GM21390 (cell line): ENCODE measurements at regions not wholly inside any gene's neighbourhood (a gene's known extent, or its start where the extent isn't known, plus 50 kb on each side); places are given as distances from the start of the nearest gene placed in this dataset.

Experiments
- ATAC-seq: cut with Tn5 transposase; IDR thresholded peaks from one replicate; pipeline ENCODE4 v1.9.1; 2021; ENCODE audit not compliant: unreplicated experiment

DNA sequence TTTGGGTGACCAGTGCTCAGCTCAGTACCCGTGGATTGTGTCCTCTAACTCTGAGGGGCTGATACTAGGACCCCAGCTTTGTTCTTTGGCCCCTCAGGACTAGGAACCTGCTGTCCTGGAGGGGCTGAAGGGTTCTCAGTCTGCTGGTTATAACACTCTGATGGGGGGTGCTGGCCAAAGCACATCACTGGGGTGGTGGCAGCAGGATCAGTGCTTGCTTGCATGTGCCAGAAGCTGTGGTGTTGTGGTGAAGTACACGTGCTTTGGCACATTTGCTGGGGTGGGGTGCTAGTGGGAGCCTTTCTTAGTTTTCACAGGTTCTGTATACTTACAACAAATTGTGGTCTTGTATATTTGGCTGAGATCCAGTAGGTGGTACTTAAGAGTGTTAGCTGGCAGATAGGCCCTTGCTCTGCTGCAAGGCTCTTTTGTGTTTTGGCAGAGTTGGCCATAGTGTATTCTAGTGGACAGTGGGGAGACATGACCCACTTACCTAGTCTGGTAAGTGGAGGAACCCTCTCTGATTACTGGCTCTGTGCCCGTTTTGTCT is 344.3 kb downstream of the EDEM1 start:
- ATAC-seq: no peak

DNA sequence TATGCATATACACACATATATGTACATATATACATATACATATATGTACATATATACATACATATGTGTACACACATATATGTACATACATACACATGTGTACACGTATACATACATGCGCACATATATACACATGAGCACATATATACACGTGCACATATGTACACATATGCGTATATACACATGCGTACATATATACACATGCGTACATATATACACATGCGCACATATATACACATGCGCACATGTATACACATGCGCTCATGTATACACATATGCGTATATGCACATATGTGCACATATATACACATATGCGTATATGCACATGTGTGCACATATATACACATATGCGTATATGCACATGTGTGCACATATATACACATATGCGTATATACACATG is 353.0 kb downstream of the EDEM1 start:
- no peak for ATAC-seq

DNA sequence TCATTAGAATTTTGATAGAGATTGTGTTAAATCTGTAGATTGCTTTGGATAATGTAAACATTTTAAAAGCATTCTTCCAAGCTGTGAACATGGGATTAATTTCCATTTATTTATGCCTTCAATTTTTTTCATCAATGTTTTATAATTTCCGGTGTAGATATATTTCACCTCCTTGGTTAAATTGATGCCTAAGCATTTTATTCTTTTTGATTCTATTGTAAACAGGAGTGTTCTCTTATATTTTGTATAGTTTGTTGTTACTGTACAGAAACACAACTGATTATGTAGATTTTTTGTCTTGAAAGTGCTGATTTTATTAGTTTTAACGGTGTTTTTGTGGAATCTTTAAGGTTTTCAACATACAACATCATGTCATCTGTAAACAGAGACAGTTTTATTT is 355.0 kb downstream of the EDEM1 start:
- no peak for ATAC-seq

DNA sequence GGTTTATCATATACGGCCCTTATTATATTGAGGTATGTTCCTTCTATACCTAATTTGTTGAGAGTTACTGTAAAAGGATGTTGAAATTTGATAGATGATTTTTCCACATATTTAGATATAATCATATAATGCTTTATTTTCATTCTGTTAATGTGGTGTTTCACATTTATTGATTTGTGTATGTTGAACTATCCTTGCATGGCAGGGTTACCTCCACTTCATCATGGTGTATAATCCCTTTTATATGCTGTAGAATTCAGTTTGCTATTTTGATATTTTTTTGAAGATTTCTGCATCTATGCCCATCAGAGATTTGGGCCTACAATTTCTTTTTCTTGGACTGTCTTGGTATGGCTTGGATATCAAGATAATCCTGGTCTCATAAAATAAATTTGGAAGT is 355.5 kb downstream of the EDEM1 start:
- ATAC-seq: no peak

GRCh38 chr3:5545719-5546118 is 358.2 kb downstream of the EDEM1 start:
- ATAC-seq: no peak

DNA sequence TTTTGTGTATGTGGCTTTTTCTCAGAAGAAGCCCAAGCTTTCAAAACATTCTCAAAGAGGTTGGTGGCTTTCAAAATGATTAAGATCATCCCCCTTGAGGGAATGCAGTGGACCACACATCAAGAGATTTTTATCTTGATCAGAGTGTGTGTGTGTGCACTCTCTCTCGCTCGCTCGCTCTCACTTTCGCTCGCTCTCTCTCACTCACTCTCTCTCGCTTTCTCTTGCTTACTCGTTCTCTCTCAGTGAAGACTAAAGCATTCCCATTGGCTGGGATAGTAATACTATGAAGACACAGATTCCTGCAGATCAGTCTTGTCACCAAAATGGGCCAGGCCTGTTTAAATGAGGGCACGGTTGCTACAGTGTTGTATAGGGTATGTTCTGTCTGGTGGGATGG is 365.7 kb downstream of the EDEM1 start:
- ATAC-seq: no peak

- ATAC-seq: no peak
These were observed 366.8 kb downstream of the EDEM1 start for GRCh38 chr3:5554245-5554747.

DNA sequence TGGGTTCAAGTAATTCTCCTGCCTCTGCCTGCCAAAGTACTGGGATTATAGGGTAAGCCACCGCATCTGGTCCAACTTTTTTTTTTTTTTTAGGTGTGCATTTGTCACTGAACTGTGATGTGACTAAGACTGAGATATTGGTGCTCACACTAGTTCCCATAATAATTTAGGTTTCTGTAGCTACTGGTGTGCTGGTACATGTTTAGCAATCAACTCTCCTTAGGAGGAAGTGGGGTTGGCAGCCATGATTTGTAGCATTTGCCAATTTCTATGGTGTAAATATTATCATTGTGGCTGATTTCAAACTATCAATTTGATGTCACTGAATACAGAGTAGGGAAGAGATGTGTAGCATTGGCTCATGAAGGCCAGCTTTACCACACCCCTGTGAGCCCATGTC is 372.7 kb downstream of the EDEM1 start:
- ATAC-seq: no peak

DNA sequence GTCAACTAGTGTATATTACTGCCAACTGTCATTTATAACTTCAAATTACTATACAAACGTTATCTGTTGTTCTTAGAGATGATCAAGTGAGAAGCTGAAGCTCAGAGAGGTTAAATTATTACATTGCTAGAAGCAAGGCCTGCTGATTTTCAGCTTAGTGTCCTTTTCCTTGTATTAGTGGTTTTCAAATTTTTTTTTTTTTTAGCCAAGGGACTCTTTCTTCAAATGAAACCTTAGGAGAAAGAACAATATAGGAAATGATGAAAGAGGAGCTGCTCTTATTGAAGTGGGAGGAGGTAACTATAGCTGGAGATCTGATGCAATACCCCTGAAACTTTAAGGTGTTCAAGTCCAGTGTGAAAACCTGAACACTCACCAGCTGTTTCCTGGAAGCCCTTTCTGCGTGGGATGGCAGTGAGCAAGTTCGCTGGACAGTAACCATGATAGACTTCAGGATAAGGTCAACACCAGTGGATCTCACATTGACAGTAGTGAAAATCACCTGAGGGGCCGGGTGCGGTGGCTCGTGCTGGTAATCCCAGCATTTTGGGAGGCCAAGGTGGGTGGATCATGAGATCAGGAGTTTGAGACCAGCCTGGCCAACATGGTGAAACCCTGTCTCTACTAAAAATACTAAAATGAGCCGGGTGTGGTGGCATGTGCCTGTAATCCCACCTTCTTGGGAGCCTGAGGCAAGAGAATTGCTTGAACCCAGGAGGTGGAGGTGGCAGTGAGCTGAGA is 376.2 kb downstream of the EDEM1 start:
- ATAC-seq: no peak

- no peak for ATAC-seq
These were observed 376.8 kb downstream of the EDEM1 start for GRCh38 chr3:5564278-5564666.

DNA sequence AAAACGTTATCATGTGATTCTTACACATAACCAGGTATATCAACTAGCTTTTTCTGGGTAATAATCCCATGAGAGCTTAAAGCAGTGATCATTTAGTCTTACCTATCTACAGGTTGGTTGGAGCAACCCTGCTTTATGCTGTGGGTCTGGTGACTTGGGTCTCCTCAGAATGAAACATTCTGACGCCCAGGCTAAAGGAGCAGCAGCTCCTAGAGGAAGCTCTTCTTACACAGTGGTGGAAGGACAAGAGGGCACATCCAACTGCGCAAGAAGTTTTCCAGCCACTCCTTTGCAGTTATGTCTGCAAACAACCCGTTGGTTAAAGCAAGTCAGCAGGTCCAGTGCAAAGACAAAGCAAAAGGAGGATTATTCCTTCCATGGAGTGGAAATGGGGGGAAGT is 377.5 kb downstream of the EDEM1 start:
- ATAC-seq: no peak

GRCh38 chr3:5567113-5567512 is 379.6 kb downstream of the EDEM1 start:
- no peak for ATAC-seq

DNA sequence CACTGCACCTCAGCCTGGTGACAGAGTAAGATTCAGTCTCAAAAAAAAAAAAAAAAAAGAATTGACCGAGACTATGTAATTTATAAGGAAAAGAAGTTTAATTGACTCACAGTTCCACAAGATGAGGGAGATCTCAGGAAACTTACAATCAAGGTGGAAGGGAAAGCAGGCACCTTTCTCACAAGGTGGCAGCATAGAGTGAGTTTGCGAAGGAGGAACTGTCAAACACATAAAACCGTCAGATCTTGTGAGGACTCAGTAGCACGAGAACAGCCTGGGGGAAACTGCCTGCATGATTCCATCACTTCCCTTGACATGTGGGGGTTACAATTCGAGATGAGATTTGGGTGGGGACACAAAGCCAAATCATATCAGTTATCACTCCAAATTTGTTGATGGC is 380.9 kb downstream of the EDEM1 start:
- ATAC-seq: no peak

DNA sequence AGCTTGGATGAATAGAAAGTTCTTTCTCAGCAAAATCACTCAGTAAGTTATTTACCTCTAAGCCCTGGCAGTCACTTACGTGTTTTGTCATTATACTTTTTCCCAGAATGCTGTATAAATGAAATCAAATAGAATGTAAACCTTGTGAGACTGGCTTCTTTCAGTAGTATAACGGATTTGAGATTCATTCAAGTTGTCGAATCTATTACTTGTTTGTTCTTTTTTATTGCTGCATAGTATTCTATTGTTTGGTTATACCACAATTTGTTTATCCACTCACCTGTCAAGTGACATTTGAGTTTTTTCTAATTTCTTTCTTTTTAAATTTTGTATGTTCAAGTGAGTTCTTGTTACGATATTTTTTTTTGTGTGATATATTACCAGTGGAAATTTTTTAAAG is 381.6 kb downstream of the EDEM1 start:
- no peak for ATAC-seq

GRCh38 chr3:5572168-5572567 is 384.7 kb downstream of the EDEM1 start:
- ATAC-seq: no peak

- no peak for ATAC-seq
These were observed 388.9 kb downstream of the EDEM1 start for GRCh38 chr3:5576277-5577011.

- ATAC-seq: no peak
These were observed 391.7 kb downstream of the EDEM1 start for GRCh38 chr3:5579139-5579602.

DNA sequence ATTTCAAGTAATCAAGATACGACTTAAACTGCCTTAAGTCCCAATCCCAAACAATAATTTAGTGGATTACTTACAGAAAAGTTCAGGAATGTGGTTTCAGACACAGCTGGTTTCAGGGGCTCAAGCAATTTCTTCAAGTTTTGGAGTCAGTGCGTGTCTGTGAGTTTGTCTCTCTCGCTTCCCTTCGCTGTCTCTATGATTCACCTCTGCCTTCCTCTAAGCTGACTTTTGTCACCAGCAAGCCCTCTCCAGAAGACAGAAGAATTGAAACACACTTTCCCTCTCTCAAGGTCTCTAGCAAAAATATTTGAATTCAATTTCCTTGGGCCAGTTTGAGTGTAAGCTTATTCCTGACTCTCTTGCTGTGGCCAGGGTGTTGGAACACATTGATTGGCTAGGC is 392.4 kb downstream of the EDEM1 start:
- ATAC-seq: no peak

GRCh38 chr3:5580826-5581225 is 393.3 kb downstream of the EDEM1 start:
- ATAC-seq: no peak

DNA sequence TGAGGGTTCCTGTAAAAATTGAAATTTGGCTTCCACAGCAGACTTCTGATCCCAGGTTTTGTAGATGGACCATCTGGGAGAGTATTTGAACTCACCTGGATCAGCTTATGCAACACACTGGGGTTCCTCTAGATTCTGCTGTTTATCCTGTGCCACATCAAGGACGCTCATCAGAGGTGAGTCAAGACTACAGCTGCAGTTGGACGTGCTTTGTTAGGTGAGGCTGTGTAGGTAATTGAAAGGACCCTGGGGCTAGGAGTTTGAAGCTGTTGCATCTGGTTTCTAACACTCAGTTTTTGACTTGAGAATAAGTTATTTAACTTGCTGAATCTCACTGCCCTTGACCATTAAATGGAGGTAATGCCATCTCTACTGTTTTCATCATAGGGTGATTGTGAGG is 394.2 kb downstream of the EDEM1 start:
- no peak for ATAC-seq

- no peak for ATAC-seq
These were observed 396.4 kb downstream of the EDEM1 start for GRCh38 chr3:5583920-5584319.

GRCh38 chr3:5585085-5585484 is 397.6 kb downstream of the EDEM1 start:
- ATAC-seq: no peak
